Fibroblast of skin of back (primary cell): ENCODE measurements at regions not wholly inside any gene's neighbourhood (a gene's known extent, or its start where the extent isn't known, plus 50 kb on each side); places are given as distances from the start of the nearest gene placed in this dataset.

ENCODE experiments used
- DNase-seq: peaks from one replicate; pipeline ENCODE4 v3.0.0-alpha.2; 2013

DNA sequence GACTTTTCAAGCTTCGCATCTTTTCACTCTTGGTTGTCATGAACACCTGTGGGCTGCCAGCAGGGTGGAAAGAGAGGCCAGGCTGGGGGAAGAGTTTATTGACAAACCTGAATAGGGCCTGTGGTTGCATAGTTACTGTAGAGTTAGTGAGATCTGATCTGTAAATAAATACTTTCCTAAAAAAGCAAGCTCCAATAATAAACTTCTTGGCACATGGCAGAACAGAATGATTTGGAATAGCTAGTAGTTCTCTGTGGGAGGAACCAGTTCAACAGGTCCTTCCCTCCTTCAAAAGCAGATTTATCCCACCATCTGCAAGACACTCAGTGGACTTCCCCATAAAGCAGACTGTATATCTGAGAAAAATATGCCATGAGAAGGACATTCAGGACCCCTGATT lies 445.0 kb downstream of the HACE1 start:
- no peak for DNase-seq

GRCh38 chr6:104413767-104414166 lies 446.0 kb downstream of the HACE1 start:
- no peak for DNase-seq

GRCh38 chr6:104411302-104411701 lies 448.4 kb downstream of the HACE1 start:
- no peak for DNase-seq

GRCh38 chr6:104409913-104410312 lies 449.8 kb downstream of the HACE1 start:
- DNase-seq, result no peak

DNA sequence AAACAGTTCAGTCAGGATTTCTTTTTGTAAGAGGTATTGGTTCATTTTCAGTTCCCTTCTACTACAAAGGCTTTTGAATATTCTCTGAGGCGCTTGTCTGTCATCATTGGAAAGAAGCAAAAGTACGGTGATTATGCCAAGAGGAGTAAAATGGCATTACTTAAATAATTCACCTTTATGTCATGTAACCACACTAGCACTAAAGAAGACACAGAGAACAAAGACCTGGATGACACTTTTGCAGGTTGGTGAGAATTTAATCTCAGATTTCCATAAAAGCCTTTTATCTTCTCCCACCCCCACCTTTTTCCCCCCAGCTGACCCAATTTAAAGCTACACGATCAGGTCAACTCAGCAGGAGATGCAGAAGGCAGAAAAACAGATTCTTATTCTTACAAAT lies 451.8 kb downstream of the HACE1 start:
- DNase-seq, result no peak

DNA sequence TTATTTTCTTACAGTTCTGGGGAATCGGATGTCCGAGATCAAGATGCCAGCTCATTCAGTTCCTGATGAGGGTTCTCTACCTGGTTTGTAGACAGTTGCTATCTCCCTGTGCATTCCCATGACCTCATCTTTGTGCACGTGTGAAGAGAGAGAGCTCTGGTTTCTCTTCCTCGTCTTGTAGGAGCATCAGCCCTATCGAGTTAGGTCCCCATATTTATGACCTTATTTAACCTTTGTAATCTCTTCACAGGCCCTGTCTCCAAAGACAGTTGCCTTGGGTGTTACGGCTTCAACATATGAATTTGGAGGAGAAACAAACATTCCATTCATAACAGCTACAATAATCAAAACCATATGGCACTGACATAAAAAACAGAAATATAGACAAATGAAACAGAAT lies 455.3 kb downstream of the HACE1 start:
- DNase-seq, result peak; percentile 63

GRCh38 chr6:104402572-104402971 lies 457.1 kb downstream of the HACE1 start:
- peak; percentile 30 for DNase-seq

DNA sequence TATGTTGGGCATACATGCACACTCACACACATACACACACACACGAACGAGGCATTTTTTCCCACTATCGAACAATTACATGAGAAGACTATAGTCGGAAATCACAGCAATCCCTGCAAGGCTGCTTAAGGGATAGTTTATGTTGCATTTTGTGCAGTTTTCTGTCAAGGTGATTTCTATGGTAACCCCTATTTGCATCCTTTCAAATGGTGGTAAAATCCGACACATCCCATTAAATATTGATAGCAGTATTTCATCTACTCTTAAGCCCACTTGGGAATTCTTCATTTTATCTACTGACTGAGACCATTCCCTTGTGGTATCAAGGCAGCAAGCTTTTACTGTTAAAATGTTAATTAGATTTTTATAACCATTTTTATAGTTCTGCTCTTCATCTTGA lies 457.8 kb downstream of the HACE1 start:
- no peak for DNase-seq

DNA sequence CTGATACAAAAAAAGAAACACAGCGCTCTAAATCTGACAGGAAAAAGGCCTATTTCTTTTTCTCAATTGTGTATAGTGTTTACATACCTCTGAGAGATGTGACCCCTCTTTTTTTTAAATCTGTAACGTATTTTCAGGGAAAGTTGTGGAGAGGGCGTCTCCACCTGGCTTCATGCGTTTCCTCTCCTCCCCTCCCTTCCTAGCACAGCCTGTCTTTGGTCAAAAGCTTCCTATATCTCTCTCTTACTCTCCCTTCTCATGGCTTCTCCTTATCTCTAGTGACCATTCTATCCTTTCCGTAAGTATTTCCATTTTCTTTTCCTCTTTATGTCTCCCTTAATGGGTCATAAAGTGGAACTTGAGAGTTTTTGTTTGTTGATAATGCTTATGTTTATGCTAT lies 458.9 kb downstream of the HACE1 start:
- DNase-seq, result no peak

GRCh38 chr6:104396077-104396476 lies 463.6 kb downstream of the HACE1 start:
- DNase-seq, result no peak

DNA sequence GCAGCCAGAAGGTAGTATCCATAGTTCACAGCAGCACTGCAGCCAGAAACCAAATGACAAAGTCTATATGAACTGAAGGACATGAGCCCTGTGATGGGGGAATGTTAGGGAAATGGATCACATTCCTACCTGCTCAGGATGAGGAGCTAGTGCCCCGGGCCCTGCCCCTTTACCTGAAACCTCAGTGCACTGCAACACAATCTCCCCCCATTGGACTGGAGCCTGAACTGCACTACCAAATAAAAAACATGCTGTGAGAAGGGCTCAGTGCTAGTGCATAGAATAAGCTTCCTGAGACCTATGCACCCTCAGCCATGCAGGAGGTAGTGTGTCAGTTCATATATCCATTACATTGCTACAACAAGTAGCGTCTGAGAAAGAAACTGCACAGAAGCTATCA lies 477.8 kb downstream of the HACE1 start:
- no peak for DNase-seq

DNA sequence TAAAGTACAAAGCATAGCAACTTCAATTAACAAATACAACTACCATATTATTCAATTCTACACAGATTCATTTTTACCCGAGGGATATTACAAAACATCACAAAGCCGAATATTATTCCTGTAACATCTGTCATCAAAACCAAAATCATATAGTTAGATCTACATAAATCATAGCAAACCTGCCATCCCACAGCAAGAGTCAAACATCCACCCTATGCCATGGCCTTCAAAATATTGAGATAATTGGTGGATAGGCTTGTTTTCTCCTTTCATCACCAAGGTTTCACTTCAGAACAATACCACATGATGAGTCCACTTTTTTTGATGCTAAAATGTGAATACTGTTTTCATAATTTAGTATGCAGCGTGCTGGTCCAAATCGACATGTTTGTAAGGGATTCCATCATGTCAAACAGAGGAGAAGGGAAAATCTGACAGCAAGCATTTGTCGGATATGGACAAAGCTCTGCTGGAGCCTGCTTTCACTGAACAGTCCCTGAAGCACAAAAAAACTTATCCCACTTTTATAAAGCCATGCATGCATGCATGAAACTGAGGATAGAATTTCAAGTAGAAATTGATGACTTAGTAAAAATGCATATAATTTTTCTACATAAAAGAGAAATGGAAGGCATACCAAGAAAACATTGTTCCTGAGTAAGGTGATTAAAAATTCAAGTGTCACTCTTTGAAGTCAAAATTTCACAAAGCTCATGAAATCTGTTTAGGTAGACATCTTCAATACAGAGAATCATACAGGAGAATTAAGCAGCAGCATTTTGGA lies 494.1 kb downstream of the HACE1 start:
- no peak for DNase-seq

GRCh38 chr6:104357928-104358327 lies 501.8 kb downstream of the HACE1 start:
- no peak for DNase-seq

DNA sequence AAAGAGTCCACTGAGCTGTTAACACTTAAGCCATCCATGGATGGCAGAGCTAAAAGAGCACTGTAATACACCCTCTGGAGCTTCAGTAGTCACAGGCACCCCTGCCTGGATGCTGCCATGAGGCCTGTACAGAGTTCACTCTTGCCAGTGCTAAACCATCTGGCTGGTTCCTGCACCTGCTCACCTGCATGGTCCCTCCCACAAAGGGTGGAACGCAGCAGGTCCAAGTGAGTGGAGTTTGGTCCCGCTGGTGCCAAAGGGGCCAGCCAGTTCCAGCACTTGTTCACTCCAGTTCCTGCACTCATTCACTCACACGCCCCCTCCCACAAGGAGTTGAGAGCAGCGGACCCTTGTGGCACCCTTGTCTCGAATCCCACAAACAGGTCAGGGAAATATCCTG lies 503.5 kb downstream of the HACE1 start:
- DNase-seq, result no peak

GRCh38 chr6:104349191-104349590 lies 510.5 kb downstream of the HACE1 start:
- DNase-seq, result no peak

- DNase-seq, result no peak
Measured at GRCh38 chr6:104344223-104344622, 515.5 kb downstream of the HACE1 start.

DNA sequence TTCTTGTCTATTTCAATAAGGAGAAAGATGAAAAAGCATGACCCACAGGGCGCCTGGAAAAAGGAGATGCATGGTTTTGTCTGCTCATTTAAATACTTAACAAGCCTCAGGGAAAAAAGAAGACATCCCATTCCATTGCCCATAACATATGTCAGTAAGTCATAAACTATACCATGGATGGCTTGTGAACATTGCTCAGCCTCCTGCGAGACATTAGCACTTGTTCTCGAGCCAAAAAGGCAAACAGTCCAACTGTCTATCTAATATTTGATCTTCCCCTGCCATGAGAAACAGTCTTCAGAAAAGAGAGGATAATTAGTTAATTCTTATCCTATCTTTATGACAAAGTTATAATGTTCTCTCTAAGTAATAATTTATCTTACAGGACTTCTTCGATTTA lies 527.4 kb downstream of the HACE1 start:
- DNase-seq, result no peak

DNA sequence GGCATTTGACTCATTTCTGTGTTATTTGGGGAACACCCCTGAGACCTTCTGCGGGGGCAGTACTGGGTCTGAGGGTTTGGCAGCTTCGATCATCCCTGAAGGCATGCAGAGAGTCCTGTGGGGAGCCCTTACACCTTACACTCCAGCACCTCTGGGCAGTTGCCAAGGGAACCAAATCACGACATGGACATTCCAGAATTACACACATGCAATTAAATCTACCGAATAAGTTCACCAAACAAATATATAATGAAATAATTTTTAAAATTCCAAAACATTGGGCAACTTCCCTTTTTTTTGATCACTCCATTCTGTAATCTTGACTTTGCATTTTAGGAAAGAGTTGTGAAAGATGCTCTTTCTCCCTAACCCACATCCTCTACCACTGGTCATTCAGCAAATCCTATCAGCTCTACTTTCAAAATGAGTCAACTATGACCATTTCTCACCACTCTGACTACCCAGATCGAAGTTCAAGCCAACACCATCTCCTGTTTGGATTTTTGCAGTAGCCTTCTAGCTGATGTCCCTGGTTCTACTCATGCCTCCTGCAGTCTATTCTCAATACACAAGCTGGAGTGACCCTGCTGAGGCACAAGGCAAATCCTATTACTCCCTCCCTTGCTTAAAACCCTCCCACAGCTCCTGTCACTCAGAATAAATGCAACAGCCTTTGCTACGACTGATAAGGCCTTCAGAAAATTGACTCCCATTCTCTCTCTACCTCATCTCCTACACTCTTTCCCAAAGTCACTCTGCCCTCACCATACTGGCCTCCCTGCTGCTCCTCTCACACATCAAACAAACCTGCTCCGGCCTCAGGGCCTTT lies 533.3 kb downstream of the HACE1 start:
- peak; percentile 59 for DNase-seq

DNA sequence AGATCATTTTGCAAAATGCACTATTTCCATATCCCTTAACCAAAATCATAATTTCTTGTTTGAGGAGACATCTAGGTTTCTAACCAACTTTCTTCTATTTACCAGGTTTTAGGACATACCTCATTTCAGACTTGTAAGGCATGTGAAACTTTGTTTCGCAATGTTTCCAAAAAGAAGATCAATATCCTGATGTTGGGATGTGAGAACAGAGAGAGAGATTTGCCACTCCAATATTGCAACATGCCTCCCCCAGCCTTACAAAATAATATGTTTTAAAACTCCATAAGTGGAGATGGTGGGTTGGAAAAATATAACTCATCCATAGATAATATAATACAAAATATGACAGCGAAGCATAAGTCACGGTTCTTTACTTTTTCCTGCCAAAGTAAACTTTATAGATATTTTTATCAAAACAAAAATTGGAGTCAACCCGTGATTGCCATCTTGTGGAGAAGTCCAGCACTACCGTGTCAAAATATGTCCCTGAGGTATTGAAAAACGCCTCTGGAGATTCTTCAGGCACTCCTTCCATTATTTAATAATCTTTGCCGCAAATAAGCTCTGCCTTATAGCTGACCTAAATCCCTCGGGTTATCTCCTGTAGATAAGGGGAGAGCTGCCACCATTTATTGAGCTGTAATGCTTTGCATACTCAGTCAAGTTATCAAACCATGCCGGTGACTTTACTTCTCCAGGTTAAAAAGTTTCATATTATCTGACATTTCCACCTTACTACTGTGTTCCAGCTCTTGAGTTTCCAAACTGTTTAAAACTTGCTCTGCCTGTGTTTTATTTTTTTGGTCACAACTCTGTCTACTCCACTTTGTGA lies 534.2 kb downstream of the HACE1 start:
- peak; percentile 55 for DNase-seq

GRCh38 chr6:104324301-104324700 lies 535.4 kb downstream of the HACE1 start:
- DNase-seq, result no peak

- no peak for DNase-seq
Measured at GRCh38 chr6:104322841-104323240, 536.9 kb downstream of the HACE1 start.

GRCh38 chr6:104321301-104321700 lies 538.4 kb downstream of the HACE1 start:
- no peak for DNase-seq

DNA sequence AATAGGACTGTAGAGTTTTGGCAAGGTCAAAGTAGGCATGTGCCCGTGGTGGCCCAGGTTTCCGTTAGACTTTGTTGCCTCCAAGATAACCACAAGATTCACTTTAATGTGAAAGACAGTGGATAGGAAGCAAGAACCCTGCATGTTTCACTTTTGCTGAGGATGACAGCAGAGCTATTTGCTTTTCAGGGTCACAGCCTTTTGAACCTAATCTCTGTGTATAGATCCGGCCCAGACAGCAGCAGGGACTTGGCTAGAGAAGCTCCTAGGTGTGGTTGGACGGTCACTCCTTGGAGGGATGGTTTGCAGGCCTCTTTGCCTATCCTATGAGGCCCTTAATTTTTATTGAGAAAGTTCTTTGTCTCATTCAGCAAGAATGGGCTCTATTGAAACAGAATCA lies 538.8 kb downstream of the HACE1 start:
- DNase-seq, result no peak
